HG03175 (cell line): ENCODE measurements at regions not wholly inside any gene's neighbourhood (a gene's known extent, or its start where the extent isn't known, plus 50 kb on each side); places are given as distances from the start of the nearest gene placed in this dataset.

Experiments
- ATAC-seq: cut with Tn5 transposase; IDR thresholded peaks from one replicate; pipeline ENCODE4 v1.9.1; 2021; ENCODE audit warnings: mild to moderate bottlenecking, moderate library complexity; ENCODE audit not compliant: unreplicated experiment

- no peak for ATAC-seq
These were observed 145.2 kb upstream of the ANKRD28 start for GRCh38 chr3:15942936-15943335.

GRCh38 chr3:15948388-15948787 is 150.6 kb upstream of the ANKRD28 start:
- ATAC-seq = no peak

- no peak for ATAC-seq
These were observed 154.9 kb upstream of the ANKRD28 start for GRCh38 chr3:15952543-15953175.

- no peak for ATAC-seq
These were observed 156.1 kb upstream of the ANKRD28 start for GRCh38 chr3:15953841-15954240.

- no peak for ATAC-seq
These were observed 158.2 kb upstream of the ANKRD28 start for GRCh38 chr3:15955968-15956367.

GRCh38 chr3:15958692-15959433 is 161.1 kb upstream of the ANKRD28 start:
- ATAC-seq = no peak

GRCh38 chr3:15959434-15959811 is 161.6 kb upstream of the ANKRD28 start:
- no peak for ATAC-seq

GRCh38 chr3:15964605-15965442 is 167.0 kb upstream of the ANKRD28 start:
- ATAC-seq = no peak

- ATAC-seq = no peak
These were observed 169.8 kb upstream of the ANKRD28 start for GRCh38 chr3:15967577-15967976.

GRCh38 chr3:15969874-15970640 is 172.3 kb upstream of the ANKRD28 start:
- ATAC-seq = no peak

- ATAC-seq = no peak
These were observed 175.6 kb upstream of the ANKRD28 start for GRCh38 chr3:15973414-15973813.

- ATAC-seq = no peak
These were observed 176.2 kb upstream of the ANKRD28 start for GRCh38 chr3:15973940-15974339.

- no peak for ATAC-seq
These were observed 176.9 kb upstream of the ANKRD28 start for GRCh38 chr3:15974647-15975046.

- ATAC-seq = no peak
These were observed 178.7 kb upstream of the ANKRD28 start for GRCh38 chr3:15976524-15976923.

GRCh38 chr3:15977090-15977489 is 179.3 kb upstream of the ANKRD28 start:
- ATAC-seq = no peak

GRCh38 chr3:15977598-15978232 is 179.9 kb upstream of the ANKRD28 start:
- no peak for ATAC-seq

- no peak for ATAC-seq
These were observed 181.0 kb upstream of the ANKRD28 start for GRCh38 chr3:15978801-15979200.

GRCh38 chr3:15979495-15979894 is 181.7 kb upstream of the ANKRD28 start:
- no peak for ATAC-seq

- ATAC-seq = no peak
These were observed 182.1 kb upstream of the ANKRD28 start for GRCh38 chr3:15979900-15980299.

GRCh38 chr3:15982243-15982642 is 184.5 kb upstream of the ANKRD28 start:
- no peak for ATAC-seq
